CD4-positive, alpha-beta T cell (primary cell): ENCODE measurements at regions not wholly inside any gene's neighbourhood (a gene's known extent, or its start where the extent isn't known, plus 50 kb on each side); places are given as distances from the start of the nearest gene placed in this dataset.

Experiments
- ATAC-seq: fragments of 200-7000 bp; cut with Tn5 transposase; one replicate; pipeline ENCODE4 v1.10.0; 2022; ENCODE audit warnings: mild to moderate bottlenecking; ENCODE audit not compliant: poor library complexity
- CTCF ChIA-PET: fragments of 350-600 bp; sonication (Branson Sonifier 250); formaldehyde crosslinking; loops from one replicate; lab custom pipeline; 2021; ENCODE audit warnings: antibody characterized with exemption, inconsistent platforms; lab: Charles Lee
- POLR2A ChIA-PET: fragments of 350-600 bp; sonication (Branson Sonifier 250); formaldehyde crosslinking; loops from one replicate; lab custom pipeline; 2021; ENCODE audit warnings: antibody characterized with exemption, inconsistent platforms; lab: Charles Lee
- DNase-seq, 14 experiments: peaks; one replicate each; pipeline ENCODE4 v3.0.0-alpha.2; 2013 to 2020; ENCODE audit warnings: mixed read lengths in 2 of 14
- H3K27ac ChIP-seq, 2 donors: one replicate each; pipeline versions ENCODE4 v1.5.1 to v1.7.0; 2013; ENCODE audit warnings: low read length in 2 of 2, low read depth in 1 of 2, mild to moderate bottlenecking in 1 of 2
- H3K27me3 ChIP-seq, 2 experiments: 1 replicate in 1 of 2; 2 replicates in 1 of 2; pipeline versions ENCODE4 v1.6.1 to v1.7.0; 2013; ENCODE audit warnings: low read length in 2 of 2, control low read depth in 1 of 2, mild to moderate bottlenecking in 1 of 2, moderate library complexity in 1 of 2; ENCODE audit not compliant: insufficient read depth in 2 of 2, control insufficient read depth in 1 of 2
- H3K36me3 ChIP-seq: one replicate; pipeline ENCODE4 v1.6.1; 2013; ENCODE audit warnings: low read length, control low read depth; ENCODE audit not compliant: insufficient read depth
- H3K4me1 ChIP-seq: one replicate; pipeline ENCODE4 v1.6.1; 2013; ENCODE audit warnings: low read length, control low read depth; ENCODE audit not compliant: insufficient read depth
- H3K4me3 ChIP-seq: one replicate; pipeline ENCODE4 v1.5.1; 2013; ENCODE audit warnings: mild to moderate bottlenecking, low read length, moderate library complexity
- H3K9me3 ChIP-seq, 2 experiments: 1 replicate in 1 of 2; 2 replicates in 1 of 2; pipeline versions ENCODE4 v1.6.1 to v1.7.0; 2013; ENCODE audit warnings: low read length in 2 of 2, mild to moderate bottlenecking in 2 of 2, control low read depth in 1 of 2, moderate library complexity in 1 of 2; ENCODE audit not compliant: control insufficient read depth in 1 of 2, insufficient read depth in 1 of 2
- H3K27ac Mint-ChIP-seq: one replicate; pipeline ENCODE4 v1.8.0; 2020; ENCODE audit warnings: mixed read lengths
- H3K27me3 Mint-ChIP-seq: one replicate; pipeline ENCODE4 v1.8.0; 2021; ENCODE audit warnings: mixed read lengths
- H3K36me3 Mint-ChIP-seq: one replicate; pipeline ENCODE4 v1.8.0; 2021; ENCODE audit warnings: low read depth, mixed read lengths
- H3K4me1 Mint-ChIP-seq: one replicate; pipeline ENCODE4 v1.8.0; 2021; ENCODE audit warnings: low read depth, mixed read lengths
- H3K4me3 Mint-ChIP-seq: one replicate; pipeline ENCODE4 v1.8.0; 2020; ENCODE audit warnings: mild to moderate bottlenecking, mixed read lengths
- H3K9me3 Mint-ChIP-seq: one replicate; pipeline ENCODE4 v1.8.0; 2020; ENCODE audit warnings: mixed read lengths
- CTCF ChIP-seq: fragments of 200-600 bp; IDR thresholded peaks from one replicate; pipeline ENCODE4 v1.8.0; 2022; ENCODE audit warnings: antibody characterized with exemption, mild to moderate bottlenecking
- intact Hi-C, 2 experiments: fragments of 100-400 bp; cut with DNase I in 1 of 2; cut with micrococcal nuclease in 1 of 2; formaldehyde crosslinking; loops; one replicate each; pipeline versions ENCODE4 v1.15.1 to v1.9.0; 2023 to 2025; cut with DNase I, micrococcal nuclease

- H3K27ac Mint-ChIP-seq, result no peak overlapping the region
- CTCF ChIA-PET, result no interaction called here
- no peak for DNase-seq
- H3K27ac ChIP-seq, result no peak overlapping the region
- no peaks in the 10 kb centered on the region for H3K36me3 ChIP-seq
- no peaks in the 10 kb centered on the region for H3K4me1 ChIP-seq
- POLR2A ChIA-PET, result no interaction called here
- H3K4me1 Mint-ChIP-seq, result no peaks in the 10 kb centered on the region
- no peaks in the 10 kb centered on the region for H3K9me3 Mint-ChIP-seq
- H3K4me3 Mint-ChIP-seq, result no peak overlapping the region
- no peak for TF ChIP-seq CTCF
- H3K4me3 ChIP-seq, result no peak overlapping the region
- no peak for ATAC-seq
- H3K27me3 Mint-ChIP-seq, result no peaks in the 10 kb centered on the region
- H3K27me3 ChIP-seq, result no peaks in the 10 kb centered on the region
- intact Hi-C loops, result no loop called here
- H3K36me3 Mint-ChIP-seq, result no peaks in the 10 kb centered on the region
- H3K9me3 ChIP-seq, result peaks cover 0 to 7% of the 10 kb centered on the region in 2 experiments
Observed at GRCh38 chr4:171553961-171554360, 259.2 kb upstream of the GALNTL6 start.

- Mint-ChIP-seq H3K27me3 (no peaks in the 10 kb centered on the region), H3K9me3 (no peaks in the 10 kb centered on the region), H3K27ac (no peak overlapping the region), H3K4me1 (no peaks in the 10 kb centered on the region), H3K4me3 (no peak overlapping the region), H3K36me3 (no peaks in the 10 kb centered on the region)
- H3K36me3 ChIP-seq, result no peaks in the 10 kb centered on the region
- TF ChIP-seq CTCF, result no peak
- POLR2A ChIA-PET, result no interaction called here
- H3K27me3 ChIP-seq, result no peaks in the 10 kb centered on the region
- no peak overlapping the region for H3K4me3 ChIP-seq
- intact Hi-C loops, result no loop called here
- no peak for DNase-seq
- no peak overlapping the region for H3K27ac ChIP-seq
- peaks cover 0 to 4% of the 10 kb centered on the region in 2 experiments for H3K9me3 ChIP-seq
- no peaks in the 10 kb centered on the region for H3K4me1 ChIP-seq
- ATAC-seq, result no peak
- CTCF ChIA-PET, result no interaction called here
Observed at GRCh38 chr4:171542640-171543039, 270.6 kb upstream of the GALNTL6 start.

DNA sequence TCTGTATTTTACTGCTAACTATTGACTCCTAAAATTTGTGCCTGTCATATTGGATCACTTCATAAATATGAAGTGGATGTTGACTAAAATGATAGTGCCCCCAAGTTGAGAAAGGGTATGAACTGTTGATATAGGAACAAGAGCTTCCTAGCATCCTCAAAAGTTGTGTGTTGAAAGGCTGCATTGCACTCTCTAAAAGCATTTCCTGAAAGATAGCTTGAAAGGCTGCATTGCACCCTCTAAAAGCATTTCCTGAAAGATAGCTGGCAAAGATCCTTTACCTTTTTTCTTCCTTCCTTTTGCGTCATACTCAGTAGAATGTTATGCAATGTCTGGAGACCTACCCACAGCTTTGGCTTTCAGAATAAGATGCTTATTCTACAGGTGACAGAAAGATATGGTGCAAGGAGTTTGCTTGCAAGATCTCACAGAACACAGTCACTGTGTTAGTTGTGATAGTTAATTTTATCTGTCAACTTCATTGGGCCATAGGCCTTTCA lies 274.6 kb upstream of the GALNTL6 start:
- Mint-ChIP-seq H3K4me1 (no peaks in the 10 kb centered on the region), H3K9me3 (no peaks in the 10 kb centered on the region), H3K4me3 (no peak overlapping the region), H3K27me3 (no peaks in the 10 kb centered on the region), H3K27ac (no peak overlapping the region), H3K36me3 (no peaks in the 10 kb centered on the region)
- Histone ChIP-seq H3K4me3 (no peak overlapping the region), H3K27me3 (no peaks in the 10 kb centered on the region), H3K9me3 (peaks cover 0 to 4% of the 10 kb centered on the region in 2 experiments), H3K27ac (no peak overlapping the region), H3K4me1 (no peaks in the 10 kb centered on the region), H3K36me3 (no peaks in the 10 kb centered on the region)
- POLR2A ChIA-PET, result no interaction called here
- intact Hi-C loops, result no loop called here
- CTCF ChIA-PET, result no interaction called here
- no peak for TF ChIP-seq CTCF
- ATAC-seq (no peak), DNase-seq (no peak)
